ENCODE measurements at regions not wholly inside any gene's neighbourhood (a gene's known extent, or its start where the extent isn't known, plus 50 kb on each side); places are given as distances from the start of the nearest gene placed in this dataset.

DNA sequence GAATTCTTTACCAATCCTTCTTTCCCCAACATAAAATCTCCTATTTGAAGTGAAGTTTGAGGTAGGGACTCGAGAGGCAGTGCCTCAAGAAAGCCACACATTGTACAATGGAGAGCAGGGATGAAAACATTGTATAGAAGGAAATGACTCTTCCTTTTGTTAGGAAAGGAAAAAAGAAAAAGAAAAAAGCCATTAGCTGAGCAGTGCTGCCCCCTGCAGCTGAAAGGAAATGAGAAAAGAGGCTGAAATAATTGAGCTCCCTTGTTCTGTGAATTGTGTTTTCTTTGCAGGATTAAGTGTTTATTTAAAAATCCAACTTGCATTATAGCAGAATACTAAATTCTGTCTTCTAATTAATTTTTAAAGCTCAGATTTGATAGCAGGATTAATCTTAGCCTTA is 162.9 kb upstream of the SASH1 start:
- no peak overlapping the region for H3K14ac ChIP-seq (ENCODE audit: insufficient read length)
- no peak overlapping the region for H3K56ac ChIP-seq (replicated peaks; ENCODE audit: insufficient read length, low read depth, low read length)
- H3K27ac ChIP-seq (ENCODE audit: low read depth, low read length), result no peak overlapping the region
- H3K79me2 ChIP-seq (ENCODE audit: control insufficient read depth in 1 of 2, insufficient read depth in 2 of 2, low read length in 2 of 2), result no peaks in the 10 kb centered on the region
- H2BK12ac ChIP-seq (ENCODE audit: low read depth, low read length), result no peak overlapping the region
- no peak overlapping the region for H3K18ac ChIP-seq (ENCODE audit: extremely low read depth, low read length)
- H3K4me1 ChIP-seq (replicated peaks in 1 of 4; ENCODE audit: control insufficient read depth in 3 of 4, insufficient read depth in 4 of 4, low read length in 3 of 4), result peaks cover 0 to 2% (median 0%) of the 10 kb centered on the region in 4 experiments; a peak in 2 of 7 replicates
- H3K4me3 ChIP-seq (ENCODE audit: extremely low read depth in 1 of 4, insufficient read depth in 2 of 4, low read depth in 3 of 4, low read length in 4 of 4), result no peak overlapping the region
- no peaks in the 10 kb centered on the region for H3K23me2 ChIP-seq (ENCODE audit: low read depth, low read length)
- H2AK5ac ChIP-seq (ENCODE audit: low read depth, low read length), result no peak overlapping the region
- H3K79me1 ChIP-seq (ENCODE audit: low read depth, low read length), result no peaks in the 10 kb centered on the region; the same call in 1 of the 2 replicates
- no peak overlapping the region for H2BK120ac ChIP-seq (replicated peaks; ENCODE audit: low read depth, low read length)
- H2BK5ac ChIP-seq (ENCODE audit: low read depth, low read length), result no peak overlapping the region
- no peak overlapping the region for H3K4ac ChIP-seq (replicated peaks; ENCODE audit: insufficient read length, low read depth, low read length)
- H2BK15ac ChIP-seq (ENCODE audit: low read length), result no peak overlapping the region
- FAIRE-seq (no peak), DNase-seq (ENCODE audit: low read depth in 1 of 2, low spot score in 2 of 2) (peak in 1 of 2 experiments; percentile 57)
- H3K23ac ChIP-seq (ENCODE audit: insufficient read length), result no peak overlapping the region
- TF ChIP-seq EP300 (IDR thresholded peaks at IDR 0.05; ENCODE audit: borderline replicate concordance in 1 of 2, low read depth in 2 of 2, low read length in 2 of 2) (no peak), RAD21 (IDR thresholded peaks at IDR 0.05 in 1 of 2, conservative IDR thresholded peaks at IDR 0.05 in 1 of 2; ENCODE audit: low read depth in 2 of 2, low read length in 2 of 2) (peak; percentile 45 to 49), JUN (IDR thresholded peaks at IDR 0.05; ENCODE audit: low read depth, low read length) (no peak), ASH2L (IDR thresholded peaks at IDR 0.05; ENCODE audit: low read length) (no peak), HDAC2 (IDR thresholded peaks at IDR 0.05; ENCODE audit: borderline replicate concordance in 1 of 2, low read depth in 2 of 2, low read length in 2 of 2) (no peak)
- TF ChIP-seq, protein P1, sequence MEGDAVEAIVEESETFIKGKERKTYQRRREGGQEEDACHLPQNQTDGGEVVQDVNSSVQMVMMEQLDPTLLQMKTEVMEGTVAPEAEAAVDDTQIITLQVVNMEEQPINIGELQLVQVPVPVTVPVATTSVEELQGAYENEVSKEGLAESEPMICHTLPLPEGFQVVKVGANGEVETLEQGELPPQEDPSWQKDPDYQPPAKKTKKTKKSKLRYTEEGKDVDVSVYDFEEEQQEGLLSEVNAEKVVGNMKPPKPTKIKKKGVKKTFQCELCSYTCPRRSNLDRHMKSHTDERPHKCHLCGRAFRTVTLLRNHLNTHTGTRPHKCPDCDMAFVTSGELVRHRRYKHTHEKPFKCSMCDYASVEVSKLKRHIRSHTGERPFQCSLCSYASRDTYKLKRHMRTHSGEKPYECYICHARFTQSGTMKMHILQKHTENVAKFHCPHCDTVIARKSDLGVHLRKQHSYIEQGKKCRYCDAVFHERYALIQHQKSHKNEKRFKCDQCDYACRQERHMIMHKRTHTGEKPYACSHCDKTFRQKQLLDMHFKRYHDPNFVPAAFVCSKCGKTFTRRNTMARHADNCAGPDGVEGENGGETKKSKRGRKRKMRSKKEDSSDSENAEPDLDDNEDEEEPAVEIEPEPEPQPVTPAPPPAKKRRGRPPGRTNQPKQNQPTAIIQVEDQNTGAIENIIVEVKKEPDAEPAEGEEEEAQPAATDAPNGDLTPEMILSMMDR (IDR thresholded peaks at IDR 0.05; ENCODE audit: control extremely low read depth in 1 of 3, insufficient read depth in 1 of 3, low read depth in 1 of 3, low read length in 3 of 3), result peak in 2 of 3 experiments; percentile 37 to 49; a peak in 2 of 4 replicates
- CTCF ChIA-PET (ENCODE audit: partially characterized antibody), result interaction anchor here (0.6 to 2.3 kb wide), 48 partner anchors 9 to 788 kb away, joined by 3 to 16 read pairs (median 4); no protein-coding TSS in a partner anchor
- WGBS, 2 experiments (ENCODE audit: extremely low coverage in 1 of 2, insufficient coverage in 1 of 2, insufficient read length in 1 of 2, insufficient replicate concordance in 2 of 2, low coverage in 1 of 2, low lambda C conversion rate in 2 of 2, missing lambda C conversion rate in 1 of 2), result 56% methylated on average over 1 of the region's 1 CpG; no CpG with 5 or more reads in 1 of the 2 experiments
- POLR2A ChIA-PET (ENCODE audit: partially characterized antibody), result interaction anchor here (1.3 kb wide), 1 partner anchor 12 kb away, joined by 3 read pairs; no protein-coding TSS in a partner anchor
- no peak overlapping the region for H3K4me2 ChIP-seq (ENCODE audit: insufficient read depth in 1 of 2, low read depth in 2 of 2, low read length in 2 of 2)
- H3K9ac ChIP-seq (replicated peaks in 1 of 4; ENCODE audit: extremely low read depth in 1 of 4, low read depth in 3 of 4, low read length in 3 of 4), result no peak overlapping the region
- no peaks in the 10 kb centered on the region for H3K36me3 ChIP-seq (ENCODE audit: control insufficient read depth in 2 of 4, insufficient read depth in 4 of 4, low read length in 3 of 4)
- no peaks in the 10 kb centered on the region for H3K27me3 ChIP-seq (replicated peaks in 1 of 4; ENCODE audit: control insufficient read depth in 3 of 4, extremely low read depth in 1 of 4, insufficient read depth in 3 of 4, low read length in 3 of 4)
- no peak overlapping the region for H2AFZ ChIP-seq (ENCODE audit: low read length)
- H4K5ac ChIP-seq (ENCODE audit: insufficient read length, low read depth, low read length), result no peak overlapping the region
- H4K91ac ChIP-seq (replicated peaks; ENCODE audit: insufficient read length, low read length), result no peak overlapping the region
- peaks cover 0 to 6% of the 10 kb centered on the region in 2 experiments; a peak in 1 of 4 replicates for H3K9me3 ChIP-seq (ENCODE audit: insufficient read depth in 2 of 2, low read depth in 1 of 2, low read length in 1 of 2)
- H2BK20ac ChIP-seq (ENCODE audit: low read length), result no peak overlapping the region
- H4K8ac ChIP-seq (ENCODE audit: extremely low read depth, insufficient read depth, low read length), result no peak overlapping the region
- no peaks in the 10 kb centered on the region for H4K20me1 ChIP-seq (replicated peaks in 1 of 2; ENCODE audit: control insufficient read depth in 1 of 2, insufficient read depth in 2 of 2, low read length in 2 of 2)

Measured in H1 (cell line).